GM18499 (cell line): ENCODE measurements at regions not wholly inside any gene's neighbourhood (a gene's known extent, or its start where the extent isn't known, plus 50 kb on each side); places are given as distances from the start of the nearest gene placed in this dataset.
A peak's percentile ranks its signal among the peaks of the same experiment; 100 is the strongest.

Experiments used
- ATAC-seq: cut with Tn5 transposase; IDR thresholded peaks from one replicate; pipeline ENCODE4 v1.9.1; 2021; ENCODE audit warnings: moderate number of reproducible peaks; ENCODE audit not compliant: insufficient read depth, unreplicated experiment

GRCh38 chr5:115414406-115415142, 118.1 kb upstream of the CCDC112 start:
- ATAC-seq = peak; percentile 7

DNA sequence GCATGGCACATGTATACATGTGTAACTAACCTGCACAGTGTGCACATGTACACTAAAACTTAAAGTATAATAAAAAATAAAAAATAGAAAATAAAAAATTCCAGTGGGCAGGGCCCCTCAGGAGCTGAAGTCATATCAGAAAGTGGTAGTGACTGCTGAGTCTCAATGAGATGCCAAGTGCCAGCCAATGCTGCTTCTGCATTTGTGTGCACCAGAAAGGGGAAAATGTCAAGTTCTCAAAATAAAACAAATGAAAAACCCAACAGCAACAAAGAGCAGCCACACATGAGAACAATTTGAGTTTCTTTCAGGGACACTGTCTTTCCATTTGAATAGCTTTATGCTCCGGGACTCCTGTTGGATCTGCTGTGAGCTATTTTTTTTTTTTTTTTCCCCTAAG, 117.2 kb upstream of the CCDC112 start:
- no peak for ATAC-seq

- ATAC-seq = no peak
These were observed 112.6 kb upstream of the CCDC112 start for GRCh38 chr5:115409094-115409493.

DNA sequence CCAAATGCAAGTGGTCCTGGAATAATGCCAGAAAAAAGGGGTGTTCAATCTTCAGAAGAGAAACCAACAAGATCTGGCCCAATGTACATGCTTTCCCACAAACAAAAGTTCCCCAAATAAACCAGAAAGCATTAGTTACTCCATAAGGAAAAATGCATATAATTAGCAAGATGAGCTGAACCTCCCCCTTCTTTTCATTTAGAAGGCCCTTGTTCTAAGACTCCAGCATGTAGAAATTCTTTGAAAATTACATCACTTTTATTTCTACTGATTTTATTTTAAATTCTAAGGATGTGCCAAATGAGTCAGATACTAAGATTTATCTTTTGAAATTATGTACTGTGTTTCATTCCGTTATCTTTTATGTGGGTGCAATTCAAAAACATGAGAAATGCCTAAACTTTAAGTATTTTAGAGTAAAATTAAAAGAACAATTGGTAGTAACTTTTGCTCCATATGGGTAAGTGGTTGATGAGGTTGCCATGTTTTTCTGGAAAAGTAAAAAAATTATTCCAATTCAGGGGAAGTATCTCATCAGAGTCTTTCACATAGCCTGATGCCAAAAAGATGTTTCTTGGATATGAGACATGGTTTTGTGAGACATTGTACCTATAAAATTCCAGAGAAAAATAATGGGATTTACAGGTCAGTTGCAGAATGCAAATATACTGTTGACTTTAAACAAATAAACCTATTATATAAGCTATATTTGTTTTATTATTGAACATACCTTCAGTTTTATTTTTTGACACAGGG, 106.5 kb upstream of the CCDC112 start:
- no peak for ATAC-seq

DNA sequence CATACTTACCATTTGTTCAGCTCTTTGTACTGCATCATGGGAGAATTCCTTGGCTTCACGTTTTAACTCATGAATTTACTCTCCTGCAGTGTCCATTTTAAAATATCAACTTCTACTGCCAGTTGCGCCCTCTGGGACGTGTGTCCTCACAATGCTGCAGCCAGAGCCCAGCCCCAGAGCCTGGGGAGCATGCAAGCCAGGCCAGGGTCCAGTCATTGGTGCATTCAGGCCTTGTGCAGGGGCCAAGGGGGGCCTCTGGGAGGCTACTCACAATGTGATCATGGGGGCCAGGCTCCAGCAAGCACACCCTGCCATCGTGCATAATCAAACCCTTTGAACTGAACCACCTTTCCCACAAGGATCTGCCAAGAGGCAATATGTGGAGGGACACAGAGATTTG, 105.6 kb upstream of the CCDC112 start:
- no peak for ATAC-seq

DNA sequence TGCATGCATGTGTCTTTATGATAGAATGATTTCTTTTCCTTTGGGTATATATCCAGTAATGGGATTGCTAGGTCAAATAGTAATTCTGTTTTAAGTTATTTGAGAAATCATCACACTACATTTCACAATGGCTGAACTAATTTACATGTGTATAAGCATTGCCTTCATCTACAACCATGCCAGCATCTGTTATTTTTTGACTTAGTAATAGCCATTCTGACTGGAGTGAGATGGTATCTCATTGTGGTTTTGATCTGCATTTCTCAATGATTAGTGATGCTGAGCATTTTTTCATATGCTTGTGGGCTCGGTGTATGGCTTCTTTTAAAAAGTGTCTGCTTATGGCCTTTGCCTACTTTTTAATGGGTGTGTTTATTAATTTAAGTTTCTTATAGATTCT, 102.3 kb upstream of the CCDC112 start:
- no peak for ATAC-seq

- ATAC-seq = no peak
These were observed 100.2 kb upstream of the CCDC112 start for GRCh38 chr5:115396688-115397087.

DNA sequence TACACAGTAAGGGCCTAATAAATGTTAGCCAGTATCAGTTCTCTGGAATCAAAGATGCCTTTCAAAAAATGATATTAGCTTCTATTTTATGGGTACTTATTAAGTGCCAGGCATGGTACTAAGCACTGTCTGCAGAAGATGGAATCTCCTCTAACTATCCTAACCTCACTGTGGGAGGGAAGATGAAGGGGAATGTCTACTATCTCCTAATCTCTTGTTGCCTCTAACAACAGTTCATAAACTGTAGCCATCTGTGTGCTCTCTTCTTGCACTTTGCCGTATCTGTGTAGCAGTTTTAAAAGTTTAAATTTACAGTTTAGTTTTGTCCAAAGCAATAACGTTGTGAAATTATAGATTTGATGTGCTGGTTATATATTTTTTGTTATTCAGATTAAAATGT, 99.6 kb upstream of the CCDC112 start:
- ATAC-seq = no peak

GRCh38 chr5:115394531-115394930, 98.1 kb upstream of the CCDC112 start:
- ATAC-seq = no peak

DNA sequence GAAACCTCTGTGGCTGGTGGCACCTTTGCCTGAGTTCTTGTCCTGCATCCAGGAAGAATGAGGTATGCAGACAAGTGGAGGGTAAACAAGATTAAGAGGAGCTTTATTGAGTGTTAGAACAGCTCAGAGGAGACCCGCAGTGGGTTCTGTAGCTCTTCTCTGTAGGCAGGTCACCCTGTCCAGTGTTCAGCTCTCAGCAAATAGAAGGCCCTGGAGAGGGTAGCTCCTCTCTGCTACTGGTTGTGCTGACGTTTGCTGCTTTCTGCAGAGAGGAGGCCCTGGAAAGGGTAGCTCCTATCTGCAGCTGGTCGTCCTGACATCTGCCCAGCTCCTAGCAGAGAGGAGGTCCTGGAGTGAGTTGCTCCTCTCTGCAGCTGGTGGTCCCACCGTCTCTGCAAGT, 96.8 kb upstream of the CCDC112 start:
- ATAC-seq = no peak

GRCh38 chr5:115392611-115393010, 96.2 kb upstream of the CCDC112 start:
- ATAC-seq = no peak

GRCh38 chr5:115391780-115392179, 95.3 kb upstream of the CCDC112 start:
- ATAC-seq = no peak

DNA sequence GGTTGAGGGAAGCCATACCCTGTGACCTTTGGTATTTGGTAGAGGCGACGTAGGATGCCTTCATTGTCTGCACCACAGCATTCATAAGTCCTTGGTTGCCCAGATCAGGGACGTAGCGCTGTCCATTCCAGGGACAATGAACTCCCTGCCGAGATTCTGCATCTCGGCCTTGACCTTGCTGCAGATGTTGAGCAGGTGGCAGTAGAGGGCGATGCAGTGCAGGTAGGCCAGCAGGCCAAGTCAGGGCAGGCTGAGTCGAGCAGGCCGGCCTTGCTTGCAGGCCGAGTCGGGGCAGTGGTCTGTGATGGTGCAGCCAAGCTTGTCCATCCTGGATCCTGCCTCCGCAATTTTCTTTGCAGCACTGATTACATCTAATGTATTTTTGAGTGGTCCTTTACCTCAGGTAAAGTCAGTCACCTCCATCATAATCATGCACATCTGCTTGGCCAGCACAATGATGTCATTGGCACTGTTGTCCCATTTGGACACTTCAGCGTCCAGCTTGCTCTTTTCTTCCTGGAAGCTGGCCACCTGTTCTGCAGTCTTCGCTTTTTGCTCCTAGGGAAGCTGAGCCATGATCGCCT, 93.4 kb upstream of the CCDC112 start:
- ATAC-seq = no peak

DNA sequence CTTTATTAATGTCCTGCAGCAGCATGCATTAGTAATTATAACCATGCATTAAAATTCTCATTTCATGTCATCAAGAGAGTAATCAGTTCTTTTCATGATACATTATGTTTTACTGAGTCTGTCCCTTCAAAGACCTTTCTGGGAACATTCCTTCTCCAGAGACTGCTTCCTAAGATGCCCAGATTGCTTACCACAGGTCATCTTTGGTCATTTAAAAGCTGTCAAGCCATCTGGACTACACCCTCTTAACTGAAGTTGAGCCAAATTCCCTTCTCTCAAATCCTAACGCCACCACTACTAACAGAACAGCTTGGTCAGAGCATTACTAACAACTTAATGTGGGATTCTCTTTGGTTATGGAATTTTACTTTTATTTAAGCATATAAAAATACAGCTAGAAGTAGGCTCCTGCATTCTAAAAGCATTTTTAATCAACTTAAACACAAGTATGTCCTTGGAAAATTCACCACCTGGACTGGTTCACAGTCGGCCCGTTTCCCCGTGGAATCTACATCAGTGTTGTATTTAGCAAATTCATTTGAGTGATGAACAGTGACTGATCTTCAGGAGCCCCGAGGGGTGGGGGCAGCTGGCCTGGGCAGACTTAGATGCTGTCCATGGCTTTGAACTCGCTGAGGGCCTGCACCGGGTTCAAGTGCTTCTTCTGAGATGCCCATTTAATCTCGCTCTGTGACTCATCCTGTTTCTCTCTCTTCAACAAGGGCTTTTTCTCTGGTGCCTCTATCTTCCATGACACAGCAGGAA, 92.8 kb upstream of the CCDC112 start:
- no peak for ATAC-seq

DNA sequence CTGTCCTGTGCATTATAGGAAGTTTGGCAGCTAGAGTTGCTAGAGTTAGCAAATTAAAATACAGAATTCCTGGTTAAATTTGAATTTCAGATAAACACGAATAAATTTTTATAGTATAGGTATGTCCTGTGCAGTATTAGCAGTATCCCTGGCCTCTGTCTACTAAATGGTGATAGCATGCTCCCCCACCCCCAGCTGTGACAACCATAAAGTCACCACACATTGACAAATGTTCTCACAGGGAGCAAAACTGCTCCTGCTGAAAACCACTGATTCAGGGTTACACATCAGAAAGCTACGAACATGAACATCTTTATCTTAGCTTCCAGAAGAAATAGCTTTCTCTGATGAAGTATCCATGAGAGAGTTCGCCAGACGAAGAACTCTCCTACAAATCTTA, 91.8 kb upstream of the CCDC112 start:
- no peak for ATAC-seq

DNA sequence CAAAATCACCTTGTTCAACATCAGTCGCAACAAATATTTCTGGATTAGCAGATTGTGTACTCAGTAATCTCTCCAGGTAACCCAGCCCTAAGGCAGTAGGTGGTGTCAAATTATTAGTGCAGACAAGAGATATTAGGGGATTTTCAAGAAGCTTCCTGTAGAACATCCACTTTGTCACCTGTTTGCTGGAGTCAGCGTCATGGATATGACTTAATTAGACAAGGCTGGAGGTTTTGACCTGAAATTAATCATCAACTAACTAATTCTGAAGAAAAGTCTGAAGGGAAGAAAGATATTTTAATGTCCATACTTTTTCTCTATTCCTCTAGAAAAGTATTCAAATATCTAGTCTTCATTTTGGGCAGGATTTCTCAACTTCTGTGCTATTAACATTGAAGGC, 91.4 kb upstream of the CCDC112 start:
- ATAC-seq = no peak

GRCh38 chr5:115386657-115387056, 90.2 kb upstream of the CCDC112 start:
- no peak for ATAC-seq

GRCh38 chr5:115384587-115385375, 88.3 kb upstream of the CCDC112 start:
- ATAC-seq = no peak

DNA sequence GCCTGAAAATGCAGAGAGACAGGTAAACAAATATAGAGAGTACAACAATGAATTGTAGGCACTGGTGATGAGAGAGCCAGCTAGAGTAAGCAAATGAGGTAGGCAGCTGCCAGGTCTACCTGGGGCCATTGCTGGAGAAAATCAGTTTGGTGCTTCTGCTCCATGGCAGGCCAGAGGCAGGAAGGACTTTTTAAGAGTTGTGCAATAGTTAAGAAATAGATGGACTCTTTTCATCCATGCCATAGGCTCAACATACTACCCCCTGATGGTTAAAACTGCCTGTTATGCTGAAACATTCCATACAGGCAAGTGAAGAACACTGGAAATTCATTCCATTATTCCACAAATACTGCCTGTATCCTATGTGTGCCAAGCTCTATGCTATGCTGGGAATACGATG, 86.5 kb upstream of the CCDC112 start:
- ATAC-seq = no peak
